ENCODE measurements at regions not wholly inside any gene's neighbourhood (a gene's known extent, or its start where the extent isn't known, plus 50 kb on each side); places are given as distances from the start of the nearest gene placed in this dataset.

DNA sequence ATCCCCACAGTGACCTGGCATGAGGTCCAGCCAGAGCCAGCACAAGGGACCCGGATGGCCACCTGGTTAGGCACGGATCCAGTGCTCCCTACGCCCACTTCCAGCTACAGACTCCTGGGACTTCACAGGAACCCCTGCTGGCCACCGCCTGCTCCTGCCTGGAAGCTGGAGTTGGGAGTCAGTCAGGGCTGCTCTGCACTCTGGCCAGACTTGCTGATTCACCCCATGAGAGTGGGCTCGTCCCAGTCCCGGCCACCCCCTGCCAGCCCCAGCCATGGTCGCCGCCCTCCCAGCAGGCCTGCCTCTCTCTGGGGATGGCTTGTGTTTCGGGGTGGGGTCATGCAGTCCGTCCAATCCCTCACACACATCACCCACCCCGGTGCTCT lies 125.8 kb downstream of the DLL1 start:
- FAIRE-seq: no peak
- no peak for DNase-seq (ENCODE audit: extremely low spot score, insufficient read length, low read depth)

DNA sequence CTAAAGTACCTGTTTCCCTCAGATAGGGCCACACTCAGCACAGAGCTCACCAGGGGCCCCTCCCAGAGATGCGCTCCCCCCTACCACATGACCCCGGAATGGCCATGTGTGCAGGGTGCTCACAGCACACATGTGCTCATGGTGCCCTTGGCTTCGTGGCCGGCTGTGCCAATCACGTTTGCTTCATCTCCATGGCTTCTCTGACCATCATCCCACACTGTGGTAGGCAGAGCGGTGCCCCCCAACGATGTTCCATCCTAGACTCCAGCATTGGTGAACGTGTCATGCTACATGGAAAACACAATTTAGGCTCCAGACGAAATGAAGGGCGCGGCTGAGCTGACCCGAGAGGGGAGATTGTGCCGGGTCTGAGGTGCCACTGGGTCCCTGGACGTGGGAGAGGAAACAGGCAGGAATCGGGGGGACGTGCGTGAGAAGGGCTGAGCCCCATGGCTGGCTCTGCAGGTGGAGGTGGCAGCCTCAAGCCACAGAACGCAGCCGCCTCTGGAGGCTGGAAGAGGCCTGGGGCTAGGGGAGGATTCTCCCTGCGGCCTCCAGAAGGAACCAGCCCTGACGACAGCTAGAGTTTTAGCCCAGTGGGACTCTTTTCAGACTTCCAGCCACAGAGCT lies 126.5 kb downstream of the DLL1 start:
- no peak for FAIRE-seq

DNA sequence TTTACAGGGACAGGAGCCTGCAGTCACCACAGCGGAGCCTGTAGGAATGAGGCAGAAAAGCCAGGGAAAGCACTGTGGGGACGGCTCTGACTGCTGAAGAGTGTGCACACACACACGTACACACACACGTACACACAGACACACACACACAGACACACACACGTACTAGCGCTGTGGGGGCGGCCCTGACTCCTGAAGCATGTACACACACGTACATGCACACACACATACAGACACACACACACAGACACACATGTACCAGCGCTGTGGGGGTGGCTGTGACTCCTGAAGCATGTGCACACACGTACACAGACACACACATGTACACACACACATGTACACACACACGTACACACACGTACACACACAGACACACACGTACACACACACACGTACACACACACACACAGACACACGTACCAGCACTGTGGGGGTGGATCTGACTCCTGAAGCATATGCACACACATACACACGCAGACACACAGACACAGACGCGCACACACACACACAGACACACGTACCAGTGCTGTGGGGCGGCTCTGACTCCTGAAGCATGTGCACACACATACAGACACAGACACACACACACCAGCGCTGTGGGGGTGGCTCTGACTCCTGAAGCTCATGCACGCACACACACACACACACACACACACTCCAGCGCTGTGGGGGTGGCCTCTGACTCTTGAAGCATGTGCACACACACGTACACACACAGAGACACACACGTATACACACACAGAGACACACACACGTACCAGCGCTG lies 127.3 kb downstream of the DLL1 start:
- no peak for FAIRE-seq
- no peak for DNase-seq (ENCODE audit: extremely low spot score, insufficient read length, low read depth)

More for the DNA sequence above, 126.5 kb downstream of the DLL1 start:
- no peak for DNase-seq (ENCODE audit: extremely low spot score, insufficient read length, low read depth)

DNA sequence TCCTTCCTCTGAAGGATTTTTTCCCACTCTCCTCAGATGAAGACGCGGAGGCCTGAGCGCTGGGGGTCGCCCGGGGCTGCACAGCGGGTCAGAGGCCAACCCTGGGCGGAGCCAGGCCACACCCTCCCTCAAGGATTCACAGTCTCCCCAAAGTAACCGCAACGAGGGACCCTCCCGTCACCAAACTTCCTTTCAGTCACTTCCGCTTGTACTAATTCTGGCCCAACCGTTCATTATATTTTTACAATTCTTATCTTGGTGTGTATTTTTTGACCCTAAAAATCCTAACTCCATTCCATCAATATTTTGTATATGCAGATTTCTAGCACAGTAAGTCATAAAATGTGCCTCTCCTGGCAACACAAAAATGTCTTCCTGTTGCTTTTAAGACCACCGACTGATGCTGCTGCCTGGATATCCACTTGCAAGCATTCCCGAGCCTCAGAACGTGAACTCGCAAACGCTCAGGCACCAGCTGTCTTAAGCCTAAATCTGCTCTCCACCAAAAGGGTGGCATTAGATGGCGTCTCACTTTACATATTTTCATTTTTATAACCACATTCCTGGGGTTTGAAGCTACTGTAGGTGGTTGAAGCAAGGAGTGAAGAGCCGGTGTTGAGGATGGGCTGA lies 128.0 kb downstream of the DLL1 start:
- FAIRE-seq (no peak), DNase-seq (ENCODE audit: extremely low spot score, insufficient read length, low read depth) (no peak)

DNA sequence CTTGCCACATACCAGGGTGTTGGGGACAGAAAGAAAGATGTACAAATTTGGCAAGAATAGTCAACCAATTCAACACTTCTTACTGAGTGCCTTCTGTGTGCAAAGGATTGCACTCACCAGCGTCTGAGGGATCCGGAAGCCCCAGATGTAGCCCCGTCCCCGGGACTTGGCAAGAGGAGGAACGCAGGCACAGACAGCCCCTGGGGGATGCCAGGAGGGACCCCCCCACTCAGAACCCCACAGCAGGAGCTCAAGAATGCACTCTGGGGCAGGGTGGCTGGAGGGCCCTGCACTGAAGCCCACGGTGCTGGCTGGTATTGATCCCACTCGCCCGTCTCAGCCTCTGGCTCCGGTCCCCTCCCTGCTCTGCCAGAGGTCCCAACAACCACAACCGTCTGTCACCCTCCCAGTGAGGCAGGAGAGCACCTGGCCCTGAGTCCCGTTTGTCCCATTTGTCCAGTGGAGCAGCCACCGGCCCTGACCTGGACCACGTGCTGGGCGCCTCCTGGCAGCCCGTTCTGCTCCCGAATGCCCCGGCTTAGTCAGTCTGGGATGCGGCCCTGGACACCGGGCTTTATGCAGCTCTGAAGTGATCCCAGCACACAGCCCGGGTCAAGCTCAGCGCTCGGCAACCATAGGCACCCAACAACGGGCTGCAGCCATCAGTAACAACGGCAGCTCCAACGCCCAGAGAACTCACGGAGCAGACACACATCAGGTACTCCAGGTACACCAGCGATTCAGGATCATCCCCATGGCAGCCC lies 128.7 kb downstream of the DLL1 start:
- FAIRE-seq: no peak
- no peak for DNase-seq (ENCODE audit: extremely low spot score, insufficient read length, low read depth)

DNA sequence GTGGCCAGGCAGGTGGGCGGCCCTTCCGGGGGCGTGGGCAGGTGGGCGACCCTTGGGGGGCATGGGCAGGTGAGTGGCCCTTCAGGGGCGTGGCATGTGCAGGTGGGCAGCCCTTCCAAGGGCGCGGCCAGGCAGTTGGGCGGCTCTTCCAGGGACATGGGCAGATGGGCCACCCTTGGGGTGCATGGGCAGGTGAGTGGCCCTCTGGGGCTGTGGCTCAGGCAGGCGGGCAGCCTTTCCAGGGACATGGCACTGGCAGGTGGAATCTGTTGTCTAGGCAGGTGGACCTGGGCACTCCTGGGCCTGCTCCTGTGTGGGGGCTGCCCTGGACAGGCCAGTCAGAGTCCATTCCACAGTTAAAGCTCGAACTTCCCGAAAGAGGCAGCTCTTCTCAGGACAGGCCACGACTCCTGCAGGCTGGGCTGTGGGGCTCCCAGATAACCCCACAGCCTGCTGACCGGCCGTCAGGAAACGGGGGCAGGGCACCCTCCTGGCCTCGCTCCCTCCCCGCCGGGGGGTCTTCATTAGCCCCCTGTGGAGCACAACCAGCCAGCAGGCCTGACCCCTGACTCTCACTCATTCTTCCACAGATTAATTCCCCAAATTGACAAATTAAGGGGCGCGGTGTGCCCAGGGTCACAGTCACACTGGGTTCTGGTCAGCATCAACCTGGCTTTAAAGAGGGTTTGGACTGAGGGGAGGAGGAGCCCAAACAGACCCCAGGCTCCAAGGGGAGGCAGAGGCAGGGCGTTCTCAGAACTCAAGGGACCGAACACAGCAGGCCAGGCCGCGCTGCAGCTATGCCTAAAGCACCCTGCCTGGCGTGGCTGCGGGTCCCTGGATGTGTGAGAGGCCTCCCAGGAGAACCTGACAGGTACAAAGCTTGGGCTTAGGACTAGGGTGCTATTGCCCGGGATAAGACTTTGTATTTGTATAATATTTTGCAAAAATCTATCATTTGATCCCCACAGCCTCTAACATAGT lies 130.0 kb downstream of the DLL1 start:
- FAIRE-seq (no peak), DNase-seq (ENCODE audit: extremely low spot score, insufficient read length, low read depth) (no peak)

DNA sequence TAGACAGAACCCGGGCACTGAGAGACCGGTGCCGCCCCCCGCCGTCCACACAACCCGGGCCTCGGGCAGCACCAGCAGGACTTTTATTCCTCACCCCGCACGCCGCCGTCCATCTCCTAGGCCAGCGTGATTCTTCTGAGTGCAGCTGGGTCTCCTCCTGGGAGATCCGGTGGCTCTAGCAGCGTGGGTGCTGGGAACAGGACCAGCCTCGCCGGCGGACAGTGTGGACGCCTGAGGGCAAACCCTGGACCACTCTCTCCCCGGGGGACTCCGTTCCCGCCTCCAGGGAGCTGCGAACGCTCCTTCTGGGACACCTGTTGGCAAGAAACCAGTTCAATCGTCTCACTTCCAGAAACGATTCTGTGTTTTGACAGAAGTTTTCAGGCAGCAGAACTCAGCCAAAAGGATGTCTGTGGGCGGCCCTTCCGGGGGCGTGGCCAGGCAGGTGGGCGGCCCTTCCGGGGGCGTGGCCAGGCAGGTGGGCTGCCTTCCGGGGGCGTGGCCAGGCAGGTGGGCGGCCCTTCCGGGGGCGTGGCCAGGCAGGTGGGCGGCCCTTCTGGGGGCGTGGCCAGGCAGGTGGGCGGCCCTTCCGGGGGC lies 130.7 kb downstream of the DLL1 start:
- no peak for FAIRE-seq
- no peak for DNase-seq (ENCODE audit: extremely low spot score, insufficient read length, low read depth)

DNA sequence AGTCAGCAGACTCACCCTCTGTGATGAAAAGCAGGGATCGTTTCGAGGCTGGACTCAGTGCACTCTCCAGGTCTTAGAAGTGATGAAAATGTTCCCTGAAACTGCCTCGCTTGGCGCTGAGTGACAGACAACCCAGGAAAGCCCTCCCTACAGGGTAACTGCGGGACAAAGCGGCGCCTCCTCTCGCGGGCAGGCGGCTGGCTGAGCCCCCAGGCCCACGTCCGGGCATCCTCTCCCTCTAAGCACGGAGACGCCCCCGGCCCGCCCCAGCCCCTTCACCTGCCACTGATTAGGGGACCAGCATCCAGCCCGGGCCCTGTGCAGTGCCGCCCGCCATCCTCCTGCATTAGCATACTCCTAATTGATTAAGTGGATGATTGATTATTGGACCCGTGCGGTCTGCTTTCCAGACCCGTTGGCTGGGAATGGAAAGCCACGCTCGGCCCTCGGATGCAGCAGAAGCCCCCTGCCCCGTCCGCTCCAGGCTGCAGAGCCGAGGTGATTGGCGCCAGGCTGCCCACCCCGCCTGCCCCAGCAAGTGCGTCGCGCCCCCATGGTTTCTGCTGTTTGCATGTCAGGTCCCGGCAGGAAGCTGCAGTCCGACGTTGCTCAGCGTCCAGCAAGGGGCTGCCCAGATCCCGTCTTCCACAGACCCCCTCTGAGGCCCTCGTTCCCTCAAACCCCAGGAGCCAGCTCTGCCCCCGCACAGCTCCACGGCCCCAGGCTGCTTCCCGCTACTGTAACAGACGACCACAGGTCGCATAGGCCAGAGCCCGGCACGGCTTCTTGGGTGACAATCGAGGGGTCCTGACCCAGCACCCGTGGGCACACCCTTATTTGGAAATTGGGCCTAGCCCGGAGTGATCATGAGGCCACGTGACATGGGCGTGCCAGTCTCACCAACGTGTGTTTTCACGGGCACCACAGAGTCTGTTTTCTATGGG lies 131.6 kb downstream of the DLL1 start:
- no peak for FAIRE-seq
- DNase-seq (ENCODE audit: extremely low spot score, insufficient read length, low read depth): no peak

DNA sequence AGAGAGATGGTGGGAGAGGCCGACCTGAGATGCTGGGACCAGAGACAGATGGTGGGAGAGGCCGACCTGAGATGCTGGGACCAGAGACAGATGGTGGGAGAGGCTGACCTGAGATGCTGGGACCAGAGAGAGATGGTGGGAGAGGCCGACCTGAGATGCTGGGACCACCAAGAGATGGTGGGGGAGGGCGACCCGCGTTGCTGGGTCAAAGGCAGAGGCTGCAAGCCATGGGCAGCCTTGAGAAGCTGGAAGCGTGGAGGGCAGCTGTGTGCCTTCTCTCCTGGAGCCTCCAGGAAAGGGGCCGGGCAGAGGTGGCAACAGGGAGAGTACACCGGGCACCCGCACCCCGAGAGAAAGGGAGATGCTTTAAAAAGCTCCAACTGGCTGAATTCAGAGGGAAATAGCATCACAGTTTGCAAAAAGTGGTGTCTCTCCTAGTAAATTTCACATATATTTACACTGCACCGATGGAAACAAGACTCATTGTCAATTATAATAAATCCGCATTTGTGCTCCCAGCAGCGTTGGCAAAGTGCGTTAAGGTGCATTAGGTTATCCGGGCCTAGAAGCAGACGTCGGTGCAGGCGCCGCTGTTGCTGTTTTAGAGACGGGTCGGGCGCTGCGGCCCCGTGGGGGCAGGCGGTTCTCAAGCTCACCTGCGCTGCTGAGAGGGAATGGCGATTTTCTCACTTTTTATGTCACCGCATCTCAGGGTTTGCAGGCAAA lies 132.4 kb downstream of the DLL1 start:
- no peak for FAIRE-seq
- no peak for DNase-seq (ENCODE audit: extremely low spot score, insufficient read length, low read depth)

DNA sequence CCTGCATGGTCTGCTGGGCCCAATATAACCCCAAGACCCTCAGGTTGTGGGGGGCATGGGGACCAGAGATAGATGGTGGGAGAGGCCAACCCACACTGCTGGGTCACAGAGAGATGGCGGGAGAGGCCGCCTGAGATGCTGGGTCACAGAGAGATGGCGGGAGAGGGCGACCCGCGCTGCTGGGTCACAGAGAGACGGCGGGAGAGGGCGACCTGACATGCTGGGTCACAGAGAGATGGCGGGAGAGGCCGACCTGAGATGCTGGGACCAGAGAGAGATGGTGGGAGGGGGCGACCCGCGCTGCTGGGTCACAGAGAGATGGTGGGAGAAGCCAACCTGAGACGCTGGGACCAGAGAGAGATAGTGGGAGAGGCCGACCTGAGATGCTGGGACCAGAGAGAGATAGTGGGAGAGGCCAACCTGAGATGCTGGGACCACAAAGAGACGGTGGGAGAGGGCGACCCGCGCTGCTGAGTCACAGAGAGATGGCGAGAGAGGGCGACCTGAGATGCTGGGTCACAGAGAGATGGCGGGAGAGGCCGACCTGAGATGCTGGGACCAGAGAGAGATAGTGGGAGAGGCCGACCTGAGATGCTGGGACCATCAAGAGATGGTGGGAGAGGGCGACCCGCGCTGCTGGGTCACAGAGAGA lies 133.2 kb downstream of the DLL1 start:
- no peak for DNase-seq (ENCODE audit: extremely low spot score, insufficient read length, low read depth)
- FAIRE-seq: no peak

DNA sequence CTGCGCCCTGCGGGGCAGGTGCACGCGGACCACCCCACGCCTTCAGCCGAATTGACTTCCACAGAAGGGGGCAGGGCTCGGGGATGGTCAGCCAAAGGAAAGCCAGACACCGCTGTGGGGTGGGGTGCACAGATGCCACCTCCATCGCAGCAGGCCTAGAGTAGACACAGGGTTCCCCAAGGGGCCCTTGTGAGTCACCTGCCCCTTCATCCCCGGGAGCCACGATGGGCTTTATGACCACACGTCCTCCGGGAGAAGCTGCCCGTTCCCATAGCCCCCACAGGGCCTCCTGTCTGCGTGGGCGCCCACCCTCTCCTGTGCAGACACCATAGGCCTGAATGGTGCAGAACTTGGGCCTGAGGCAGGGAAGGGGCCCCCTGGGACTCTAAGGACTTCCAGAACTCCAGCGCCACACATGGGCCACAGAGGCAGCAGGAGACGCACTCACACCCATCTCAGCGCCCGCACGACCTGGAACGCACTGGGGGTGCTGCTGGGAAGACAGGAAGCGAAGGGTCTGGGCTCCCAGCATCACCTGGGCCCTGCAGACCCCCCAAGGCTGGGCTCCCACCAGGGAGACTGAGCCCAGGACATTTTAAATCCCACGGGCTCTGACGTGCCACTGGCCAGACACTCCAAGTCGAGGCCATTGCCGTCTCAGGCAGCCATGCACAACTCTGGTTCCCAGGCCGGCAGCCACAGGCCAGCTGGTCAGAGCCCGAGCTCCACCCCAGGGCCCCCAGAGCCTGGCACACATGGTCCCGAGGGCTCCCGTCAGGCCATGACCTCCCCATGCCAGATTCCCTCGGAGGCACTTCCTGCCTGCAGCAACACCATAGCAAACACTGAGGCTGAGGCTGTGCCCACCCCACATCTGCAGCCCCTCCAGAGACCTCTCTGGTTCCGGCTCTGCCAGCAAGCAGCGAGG lies 134.2 kb downstream of the DLL1 start:
- no peak for FAIRE-seq
- DNase-seq (ENCODE audit: extremely low spot score, insufficient read length, low read depth): no peak

DNA sequence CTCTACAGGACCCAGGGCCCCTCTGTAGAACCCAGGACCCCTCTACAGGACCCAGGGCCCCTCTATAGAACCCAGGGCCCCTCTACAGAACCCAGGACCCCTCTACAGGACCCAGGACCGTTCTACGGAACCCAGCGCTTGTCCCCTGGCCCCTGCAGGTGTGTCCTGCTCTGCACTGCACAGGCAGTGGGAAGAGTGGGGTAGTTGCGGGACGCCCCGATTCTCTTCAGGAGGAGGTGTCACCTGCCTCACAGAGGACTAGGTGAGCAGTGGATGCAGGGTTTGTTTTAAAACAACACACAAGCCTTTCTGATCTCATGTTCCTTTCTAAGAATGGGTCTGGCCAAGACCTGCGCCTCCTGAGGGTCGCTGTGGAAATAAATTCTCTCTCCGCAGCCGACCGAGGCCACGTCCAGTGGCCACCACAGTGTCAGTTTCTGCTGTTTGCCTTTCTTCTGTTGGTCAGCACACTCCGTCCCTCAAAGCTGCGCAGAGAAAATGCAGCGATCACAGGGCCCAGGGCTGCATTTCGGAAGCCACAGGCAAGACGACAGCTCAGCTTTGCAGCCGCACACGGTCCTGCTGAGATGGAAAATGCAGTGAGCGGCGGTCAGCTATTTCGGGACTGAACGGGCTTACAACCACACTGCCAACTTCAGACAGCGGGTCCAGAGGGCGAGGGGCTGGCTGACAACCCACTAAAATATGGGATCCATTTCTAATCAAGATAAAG lies 135.2 kb downstream of the DLL1 start:
- FAIRE-seq (no peak), DNase-seq (ENCODE audit: extremely low spot score, insufficient read length, low read depth) (no peak)

DNA sequence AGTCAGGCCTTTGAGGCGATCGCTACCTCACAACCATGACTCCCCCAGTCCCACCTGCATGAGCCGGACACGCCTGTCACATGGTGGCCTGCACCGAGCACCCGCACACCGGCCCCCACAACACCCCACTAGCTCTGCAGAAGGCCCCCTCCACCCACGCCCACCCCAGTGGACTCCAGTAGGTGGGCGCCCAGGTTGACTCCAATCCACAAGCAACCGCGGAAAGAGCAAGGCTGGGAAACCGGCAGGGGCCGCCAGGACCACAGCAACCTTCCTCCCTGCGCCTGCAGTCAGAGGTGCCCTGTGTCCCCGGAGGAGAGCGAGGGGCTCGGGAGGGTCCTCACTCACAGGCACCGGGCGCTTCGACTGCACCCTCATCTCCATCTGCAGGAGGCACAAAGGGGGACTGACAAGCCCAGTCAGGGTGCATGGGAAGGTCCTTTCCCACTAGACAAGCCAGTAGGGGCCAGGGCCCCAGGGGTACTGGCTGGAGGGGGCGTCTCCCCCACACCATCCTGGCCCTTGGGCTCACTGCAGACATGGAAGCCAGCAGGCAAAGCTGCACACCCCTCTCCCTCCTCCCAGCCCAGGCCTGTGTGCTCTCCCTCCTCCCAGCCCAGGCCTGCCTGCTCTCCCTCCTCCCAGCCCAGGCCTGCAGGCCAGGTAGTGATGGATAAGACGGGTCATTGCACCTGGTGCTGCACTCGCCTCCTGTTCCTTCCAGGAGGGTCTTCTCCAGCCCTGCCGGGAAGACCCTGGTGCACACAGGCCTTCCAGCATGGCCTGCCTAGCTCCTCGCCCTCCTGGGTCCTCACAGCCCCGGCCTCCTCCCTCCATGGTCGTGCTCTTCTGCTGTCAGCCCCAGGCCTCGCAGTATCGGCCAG lies 137.2 kb downstream of the DLL1 start:
- DNase-seq (ENCODE audit: extremely low spot score, insufficient read length, low read depth) (no peak), FAIRE-seq (no peak)

DNA sequence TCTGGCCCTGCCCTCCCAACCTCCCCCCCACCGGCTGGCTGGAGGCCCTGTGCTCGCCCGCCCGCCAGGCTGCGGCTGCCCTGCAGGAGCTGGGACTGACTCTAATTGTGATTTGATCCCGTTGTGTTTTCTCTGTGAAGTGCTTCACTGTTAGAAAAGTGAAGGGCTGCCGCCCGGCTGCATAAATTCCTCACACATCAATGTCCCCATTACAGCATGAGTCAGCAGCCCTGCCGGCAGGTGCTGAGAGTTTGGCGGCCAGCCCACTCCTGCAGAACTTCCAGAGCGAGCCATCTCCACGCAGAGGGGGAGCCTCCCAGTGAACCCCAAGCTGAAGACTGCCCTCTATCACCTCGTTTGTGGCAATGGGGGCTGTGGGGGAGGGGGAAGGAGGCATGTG lies 137.9 kb downstream of the DLL1 start:
- no peak for FAIRE-seq

More for the DNA sequence above, 137.9 kb downstream of the DLL1 start:
- DNase-seq (ENCODE audit: extremely low spot score, insufficient read length, low read depth): no peak
